T47D (cell line): ENCODE measurements at regions not wholly inside any gene's neighbourhood (a gene's known extent, or its start where the extent isn't known, plus 50 kb on each side); places are given as distances from the start of the nearest gene placed in this dataset.

Experiments used
- DNase-seq, 2 experiments: peaks; one replicate each; pipeline versions ENCODE4 v3.0.0 to v3.0.0-alpha.2; 2011 to 2012; ENCODE audit warnings: low read depth in 1 of 2, low spot score in 1 of 2
- JUND ChIP-seq: IDR thresholded peaks from 2 replicates; pipeline ENCODE4 v1.6.1; 2012; ENCODE audit warnings: low read depth
- in situ Hi-C: cut with HindIII; loops from 2 replicates; pipeline ENCODE4 v1.10.0; 2016; ENCODE audit warnings: low sequenced_read_pairs, low pct_unique_long_range_greater_than_20kb

- no peak for TF ChIP-seq JUND
- in situ Hi-C loops, result no loop called here
- no peak for DNase-seq
Observed at GRCh38 chr16:81165411-81166097, 69.4 kb upstream of the GCSH start.

GRCh38 chr16:81164958-81165357 is 68.8 kb upstream of the GCSH start:
- DNase-seq, result no peak
- TF ChIP-seq JUND, result no peak
- in situ Hi-C loops, result no loop called here

GRCh38 chr16:81164481-81164880 is 68.3 kb upstream of the GCSH start:
- in situ Hi-C loops, result no loop called here
- no peak for DNase-seq

GRCh38 chr16:81163671-81164070 is 67.5 kb upstream of the GCSH start:
- TF ChIP-seq JUND, result no peak
- in situ Hi-C loops, result no loop called here

More at GRCh38 chr16:81164481-81164880, 68.3 kb upstream of the GCSH start:
- TF ChIP-seq JUND, result no peak

GRCh38 chr16:81158964-81159363 is 62.8 kb upstream of the GCSH start:
- DNase-seq, result no peak
- TF ChIP-seq JUND, result no peak
- in situ Hi-C loops, result no loop called here

More at GRCh38 chr16:81163671-81164070, 67.5 kb upstream of the GCSH start:
- no peak for DNase-seq

- no peak for TF ChIP-seq JUND
- in situ Hi-C loops, result no loop called here
- DNase-seq, result no peak
Observed at GRCh38 chr16:81155769-81156168, 59.6 kb upstream of the GCSH start.

- no peak for TF ChIP-seq JUND
- in situ Hi-C loops, result no loop called here
- DNase-seq, result no peak
Observed at GRCh38 chr16:81151648-81152310, 55.6 kb upstream of the GCSH start.

- no peak for TF ChIP-seq JUND
- no peak for DNase-seq
- in situ Hi-C loops, result no loop called here
Observed at GRCh38 chr16:81149614-81150013, 53.4 kb upstream of the GCSH start.

- no peak for DNase-seq
- in situ Hi-C loops, result no loop called here
- TF ChIP-seq JUND, result no peak
Observed at GRCh38 chr16:81148277-81148676, 52.1 kb upstream of the GCSH start.
